Natural killer cell (primary cell): ENCODE measurements at regions not wholly inside any gene's neighbourhood (a gene's known extent, or its start where the extent isn't known, plus 50 kb on each side); places are given as distances from the start of the nearest gene placed in this dataset.

Experiments used
- ATAC-seq, 3 donors: fragments of 150-1000 bp in 2 of 3; fragments of 200-7000 bp in 1 of 3; cut with Tn5 transposase; 1 replicate in 1 of 3; 2 replicates in 2 of 3; pipeline ENCODE4 v1.10.0; 2021; ENCODE audit warnings: mild to moderate bottlenecking in 2 of 3, moderate library complexity in 2 of 3
- DNase-seq, 2 donors: peaks; one replicate each; pipeline versions ENCODE4 v3.0.0 to v3.0.0-alpha.2; 2013 to 2021; ENCODE audit warnings: mixed read lengths in 1 of 2
- H3K27ac ChIP-seq: one replicate; pipeline ENCODE4 v1.5.1; 2013; ENCODE audit warnings: mild to moderate bottlenecking, low read length
- H3K27me3 ChIP-seq: one replicate; pipeline ENCODE4 v1.6.1; 2013; ENCODE audit warnings: low read length; ENCODE audit not compliant: control insufficient read depth, insufficient read depth
- H3K36me3 ChIP-seq: one replicate; pipeline ENCODE4 v1.6.1; 2013; ENCODE audit warnings: low read length; ENCODE audit not compliant: control insufficient read depth, insufficient read depth
- H3K4me1 ChIP-seq: one replicate; pipeline ENCODE4 v1.6.1; 2013; ENCODE audit warnings: low read length; ENCODE audit not compliant: control insufficient read depth, insufficient read depth
- H3K4me3 ChIP-seq: one replicate; pipeline ENCODE4 v1.5.1; 2013; ENCODE audit warnings: low read length
- H3K9me3 ChIP-seq: one replicate; pipeline ENCODE4 v1.6.1; 2013; ENCODE audit warnings: low read length; ENCODE audit not compliant: control insufficient read depth, insufficient read depth
- H3K27ac Mint-ChIP-seq, 2 donors: one replicate each; pipeline ENCODE4 v1.8.0; 2022; ENCODE audit warnings: mild to moderate bottlenecking in 2 of 2, mixed read lengths in 2 of 2, moderate library complexity in 1 of 2
- H3K27me3 Mint-ChIP-seq, 2 donors: one replicate each; pipeline ENCODE4 v1.8.0; 2022; ENCODE audit warnings: low read depth in 2 of 2, mixed read lengths in 2 of 2
- H3K36me3 Mint-ChIP-seq: one replicate; pipeline ENCODE4 v1.8.0; 2022; ENCODE audit warnings: mixed read lengths
- H3K4me1 Mint-ChIP-seq, 2 donors: one replicate each; pipeline ENCODE4 v1.8.0; 2022; ENCODE audit warnings: mixed read lengths in 2 of 2
- H3K4me3 Mint-ChIP-seq: one replicate; pipeline ENCODE4 v1.8.0; 2022; ENCODE audit warnings: mild to moderate bottlenecking, moderate library complexity, mixed read lengths
- H3K9me3 Mint-ChIP-seq, 2 donors: one replicate each; pipeline ENCODE4 v1.8.0; 2022; ENCODE audit warnings: mixed read lengths in 2 of 2
- WGBS: methylation state at CpG from one replicate; pipeline ENCODE4 v1.1.7; 2013; ENCODE audit warnings: missing lambda C conversion rate; ENCODE audit not compliant: insufficient coverage; 5-methylcytosine and 5-hydroxymethylcytosine counted together
- intact Hi-C: fragments of 100-400 bp; cut with micrococcal nuclease; formaldehyde crosslinking; loops from one replicate; pipeline ENCODE4 v1.14.2; 2022
- TF ChIP-seq, protein P1 (sequence below): fragments of 200-600 bp; IDR thresholded peaks from one replicate; pipeline ENCODE4 v1.8.0; 2022; ENCODE audit warnings: antibody characterized with exemption

DNA sequence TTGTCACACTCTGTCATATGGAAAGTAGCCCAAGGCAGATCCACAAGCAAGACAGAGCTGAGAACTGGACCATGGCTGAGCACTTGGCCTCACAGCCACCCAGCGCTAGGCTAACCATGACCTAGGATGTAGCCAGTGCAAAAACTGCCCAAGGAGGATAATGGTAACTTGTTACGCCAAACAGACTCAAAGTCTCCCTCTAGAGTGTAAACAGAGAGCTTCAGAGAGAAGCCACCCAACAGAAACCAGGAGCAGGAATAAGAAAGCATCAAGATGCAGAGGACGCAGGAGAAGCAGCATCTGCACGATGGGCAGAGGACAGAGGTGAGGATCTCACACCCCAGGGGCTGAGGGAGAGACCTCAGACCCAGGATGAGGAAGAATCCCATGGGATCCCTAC, 97.9 kb downstream of the RCN1 start:
- Histone ChIP-seq H3K9me3 (no peaks in the 10 kb centered on the region), H3K4me3 (no peak overlapping the region), H3K4me1 (no peaks in the 10 kb centered on the region), H3K27me3 (no peaks in the 10 kb centered on the region), H3K36me3 (no peaks in the 10 kb centered on the region), H3K27ac (no peak overlapping the region)
- no peaks in the 10 kb centered on the region for H3K9me3 Mint-ChIP-seq
- H3K27me3 Mint-ChIP-seq, result peaks cover 0 to 14% of the 10 kb centered on the region in 2 donors
- WGBS, result 84% methylated on average over 4 of the region's 4 CpGs
- intact Hi-C loops, result no loop called here
- DNase-seq (no peak), ATAC-seq (no peak)
- H3K27ac Mint-ChIP-seq, result no peak overlapping the region
- H3K4me1 Mint-ChIP-seq, result no peaks in the 10 kb centered on the region
- no peaks in the 10 kb centered on the region for H3K36me3 Mint-ChIP-seq
- TF ChIP-seq, protein P1, sequence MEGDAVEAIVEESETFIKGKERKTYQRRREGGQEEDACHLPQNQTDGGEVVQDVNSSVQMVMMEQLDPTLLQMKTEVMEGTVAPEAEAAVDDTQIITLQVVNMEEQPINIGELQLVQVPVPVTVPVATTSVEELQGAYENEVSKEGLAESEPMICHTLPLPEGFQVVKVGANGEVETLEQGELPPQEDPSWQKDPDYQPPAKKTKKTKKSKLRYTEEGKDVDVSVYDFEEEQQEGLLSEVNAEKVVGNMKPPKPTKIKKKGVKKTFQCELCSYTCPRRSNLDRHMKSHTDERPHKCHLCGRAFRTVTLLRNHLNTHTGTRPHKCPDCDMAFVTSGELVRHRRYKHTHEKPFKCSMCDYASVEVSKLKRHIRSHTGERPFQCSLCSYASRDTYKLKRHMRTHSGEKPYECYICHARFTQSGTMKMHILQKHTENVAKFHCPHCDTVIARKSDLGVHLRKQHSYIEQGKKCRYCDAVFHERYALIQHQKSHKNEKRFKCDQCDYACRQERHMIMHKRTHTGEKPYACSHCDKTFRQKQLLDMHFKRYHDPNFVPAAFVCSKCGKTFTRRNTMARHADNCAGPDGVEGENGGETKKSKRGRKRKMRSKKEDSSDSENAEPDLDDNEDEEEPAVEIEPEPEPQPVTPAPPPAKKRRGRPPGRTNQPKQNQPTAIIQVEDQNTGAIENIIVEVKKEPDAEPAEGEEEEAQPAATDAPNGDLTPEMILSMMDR, result no peak
- H3K4me3 Mint-ChIP-seq, result no peak overlapping the region

DNA sequence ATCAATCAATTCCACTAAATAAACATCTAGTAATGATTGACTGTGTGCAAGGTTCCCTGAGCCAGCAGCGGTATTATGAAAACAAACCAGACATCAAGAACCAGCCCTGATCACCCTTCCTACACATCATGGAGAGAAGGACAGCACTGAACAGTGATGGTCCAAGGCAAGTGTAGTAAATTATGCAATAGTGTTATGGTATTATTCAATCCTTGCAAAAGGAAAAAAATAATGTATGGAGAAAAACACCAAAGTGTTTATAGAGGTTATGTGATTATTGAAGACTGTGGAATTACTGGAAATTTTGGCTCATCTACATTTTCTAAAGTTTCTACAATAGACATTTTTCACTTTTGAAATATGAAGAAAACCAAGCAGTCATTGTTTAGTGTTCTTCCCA, 105.3 kb downstream of the RCN1 start:
- peaks cover 12 to 15% of the 10 kb centered on the region in 2 donors for H3K27me3 Mint-ChIP-seq
- H3K27me3 ChIP-seq, result no peaks in the 10 kb centered on the region
- WGBS, result no CpG with 5 or more reads among the region's 1 CpG

DNA sequence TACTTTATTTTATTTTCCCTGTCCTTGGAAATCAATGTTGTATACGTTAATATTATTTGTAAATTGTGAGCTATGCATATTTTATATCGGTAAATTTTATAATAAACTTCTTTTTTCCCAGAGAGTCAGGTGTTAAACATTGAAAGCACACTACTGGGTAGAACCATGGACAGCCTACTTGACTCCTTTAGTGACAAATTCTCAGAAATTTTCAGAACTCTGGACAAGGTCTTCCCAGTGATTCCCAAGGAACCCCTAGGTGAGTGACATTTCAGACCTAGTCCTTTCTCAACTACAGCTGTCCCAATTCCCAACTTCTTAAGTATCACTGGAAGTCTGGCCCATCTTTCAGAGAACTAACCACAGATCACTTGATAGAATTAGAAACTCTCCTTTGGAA, 107.2 kb downstream of the RCN1 start:
- H3K4me3 Mint-ChIP-seq, result no peak overlapping the region
- intact Hi-C loops, result no loop called here
- no peaks in the 10 kb centered on the region for H3K9me3 ChIP-seq

More for the DNA sequence above, 105.3 kb downstream of the RCN1 start:
- Mint-ChIP-seq H3K9me3 (no peaks in the 10 kb centered on the region), H3K4me1 (no peaks in the 10 kb centered on the region), H3K4me3 (no peak overlapping the region), H3K27ac (no peak overlapping the region), H3K36me3 (no peaks in the 10 kb centered on the region)
- ATAC-seq, result no peak
- H3K36me3 ChIP-seq, result no peaks in the 10 kb centered on the region
- DNase-seq, result no peak
- H3K9me3 ChIP-seq, result no peaks in the 10 kb centered on the region
- H3K4me1 ChIP-seq, result no peaks in the 10 kb centered on the region
- TF ChIP-seq, protein P1, result no peak
- H3K4me3 ChIP-seq, result no peak overlapping the region
- intact Hi-C loops, result no loop called here
- no peak overlapping the region for H3K27ac ChIP-seq

More for the DNA sequence above, 107.2 kb downstream of the RCN1 start:
- Histone ChIP-seq H3K36me3 (no peaks in the 10 kb centered on the region), H3K4me3 (no peak overlapping the region), H3K27me3 (no peaks in the 10 kb centered on the region), H3K4me1 (no peaks in the 10 kb centered on the region), H3K27ac (no peak overlapping the region)
- no peaks in the 10 kb centered on the region for H3K4me1 Mint-ChIP-seq
- ATAC-seq (no peak), DNase-seq (no peak)
- H3K9me3 Mint-ChIP-seq, result no peaks in the 10 kb centered on the region
- WGBS, result no CpG with 5 or more reads among the region's 2 CpGs
- TF ChIP-seq, protein P1, result no peak
- peaks cover 10 to 15% of the 10 kb centered on the region in 2 donors for H3K27me3 Mint-ChIP-seq
- no peaks in the 10 kb centered on the region for H3K36me3 Mint-ChIP-seq
- H3K27ac Mint-ChIP-seq, result no peak overlapping the region
